ENCODE measurements at regions not wholly inside any gene's neighbourhood (a gene's known extent, or its start where the extent isn't known, plus 50 kb on each side); places are given as distances from the start of the nearest gene placed in this dataset.

GRCh38 chr3:64789111-64789510, 101.3 kb upstream of the ADAMTS9 start:
- FAIRE-seq, result no peak
- RAD21 ChIA-PET (ENCODE audit: unreplicated experiment), result no interaction called here
- H4K20me1 ChIP-seq (ENCODE audit: control insufficient read depth, insufficient read depth), result no peaks in the 10 kb centered on the region
- CTCF ChIA-PET, result no interaction called here
- intact Hi-C loops (cut with micrococcal nuclease; ENCODE audit: unreplicated experiment), result no loop called here
- no peak overlapping the region for H2AFZ ChIP-seq (ENCODE audit: control insufficient read depth, low read depth, low read length)
- 45% methylated on average over 4 of the region's 4 CpGs for WGBS (ENCODE audit: insufficient coverage, insufficient replicate concordance, low lambda C conversion rate, missing lambda C conversion rate)
- no peaks in the 10 kb centered on the region for H3K36me3 ChIP-seq (ENCODE audit: control insufficient read depth in 2 of 2, insufficient read depth in 2 of 2, low read length in 1 of 2)
- no peaks in the 10 kb centered on the region for H3K27me3 ChIP-seq (replicated peaks in 1 of 2; ENCODE audit: control insufficient read depth in 2 of 2, insufficient read depth in 2 of 2, low read length in 1 of 2)
- H3K27ac ChIP-seq (ENCODE audit: control insufficient read depth, insufficient read depth), result no peak overlapping the region
- SMC1A ChIA-PET (ENCODE audit: uncharacterized antibody, unreplicated experiment), result interaction anchor here (0.5 kb wide), 1 partner anchor 1849 kb away, joined by 3 read pairs; no protein-coding TSS in a partner anchor
- H3K4me3 ChIP-seq, result no peak overlapping the region
- H3K4me2 ChIP-seq (ENCODE audit: control insufficient read depth, insufficient read depth), result no peak overlapping the region
- no peak overlapping the region for H3K9ac ChIP-seq (ENCODE audit: control insufficient read depth, insufficient read depth, low read length)
- no peaks in the 10 kb centered on the region for H3K79me2 ChIP-seq (ENCODE audit: control insufficient read depth, insufficient read depth, low read length)
- no TSS peak for BruUV-seq (replicated peaks)
- no peaks in the 10 kb centered on the region for H3K4me1 ChIP-seq (ENCODE audit: control insufficient read depth, insufficient read depth, low read length)
- in situ Hi-C loops (cut with MboI), result no loop called here
- DNase-seq (ENCODE audit: low read depth, low spot score), result no peak
- POLR2A ChIA-PET, result no interaction called here
- H3K9me3 ChIP-seq (replicated peaks; ENCODE audit: control insufficient read depth, insufficient read depth, low read length), result no peaks in the 10 kb centered on the region
- TF ChIP-seq CBFB (IDR thresholded peaks at IDR 0.05; ENCODE audit: low read depth) (no peak), EP300 (IDR thresholded peaks at IDR 0.05; ENCODE audit: borderline replicate concordance in 1 of 2, control insufficient read depth in 1 of 2, low read depth in 2 of 2, low read length in 2 of 2) (no peak), BRCA1 (IDR thresholded peaks at IDR 0.05; ENCODE audit: low read depth, low read length) (no peak), LARP7 (IDR thresholded peaks at IDR 0.05) (no peak), IRF4 (IDR thresholded peaks at IDR 0.05; ENCODE audit: low read depth, low read length) (no peak), SREBF2 (IDR thresholded peaks at IDR 0.05; ENCODE audit: low read length) (no peak), SMARCA5 (IDR thresholded peaks at IDR 0.05) (no peak), RELA (IDR thresholded peaks at IDR 0.05; ENCODE audit: borderline replicate concordance, partially characterized antibody) (no peak), NR2C1 (IDR thresholded peaks at IDR 0.05) (no peak), PAX5 (IDR thresholded peaks at IDR 0.05; ENCODE audit: borderline replicate concordance, low read depth, low read length) (no peak), CHD1 (IDR thresholded peaks at IDR 0.05; ENCODE audit: low read depth, low read length) (no peak), SREBF1 (IDR thresholded peaks at IDR 0.05; ENCODE audit: low read length) (no peak)
- TF ChIP-seq, protein P1, sequence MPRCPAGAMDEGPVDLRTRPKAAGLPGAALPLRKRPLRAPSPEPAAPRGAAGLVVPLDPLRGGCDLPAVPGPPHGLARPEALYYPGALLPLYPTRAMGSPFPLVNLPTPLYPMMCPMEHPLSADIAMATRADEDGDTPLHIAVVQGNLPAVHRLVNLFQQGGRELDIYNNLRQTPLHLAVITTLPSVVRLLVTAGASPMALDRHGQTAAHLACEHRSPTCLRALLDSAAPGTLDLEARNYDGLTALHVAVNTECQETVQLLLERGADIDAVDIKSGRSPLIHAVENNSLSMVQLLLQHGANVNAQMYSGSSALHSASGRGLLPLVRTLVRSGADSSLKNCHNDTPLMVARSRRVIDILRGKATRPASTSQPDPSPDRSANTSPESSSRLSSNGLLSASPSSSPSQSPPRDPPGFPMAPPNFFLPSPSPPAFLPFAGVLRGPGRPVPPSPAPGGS (IDR thresholded peaks at IDR 0.05; ENCODE audit: borderline replicate concordance, insufficient read depth, low read depth, low read length, poor library complexity, severe bottlenecking), result no peak
- TF ChIP-seq, protein P2, sequence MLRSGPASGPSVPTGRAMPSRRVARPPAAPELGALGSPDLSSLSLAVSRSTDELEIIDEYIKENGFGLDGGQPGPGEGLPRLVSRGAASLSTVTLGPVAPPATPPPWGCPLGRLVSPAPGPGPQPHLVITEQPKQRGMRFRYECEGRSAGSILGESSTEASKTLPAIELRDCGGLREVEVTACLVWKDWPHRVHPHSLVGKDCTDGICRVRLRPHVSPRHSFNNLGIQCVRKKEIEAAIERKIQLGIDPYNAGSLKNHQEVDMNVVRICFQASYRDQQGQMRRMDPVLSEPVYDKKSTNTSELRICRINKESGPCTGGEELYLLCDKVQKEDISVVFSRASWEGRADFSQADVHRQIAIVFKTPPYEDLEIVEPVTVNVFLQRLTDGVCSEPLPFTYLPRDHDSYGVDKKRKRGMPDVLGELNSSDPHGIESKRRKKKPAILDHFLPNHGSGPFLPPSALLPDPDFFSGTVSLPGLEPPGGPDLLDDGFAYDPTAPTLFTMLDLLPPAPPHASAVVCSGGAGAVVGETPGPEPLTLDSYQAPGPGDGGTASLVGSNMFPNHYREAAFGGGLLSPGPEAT (IDR thresholded peaks at IDR 0.05; ENCODE audit: low read depth), result no peak
- ATAC-seq, result no peak

All from GM12878 (cell line).